WI38 (cell line): ENCODE measurements at regions not wholly inside any gene's neighbourhood (a gene's known extent, or its start where the extent isn't known, plus 50 kb on each side); places are given as distances from the start of the nearest gene placed in this dataset.

Experiments used
- H3K4me3 ChIP-seq: 2 replicates; pipeline ENCODE4 v1.5.1; 2011; ENCODE audit warnings: low read depth, mild to moderate bottlenecking, control low read depth, low read length
- TF ChIP-seq, protein P1 (sequence below): IDR thresholded peaks from 2 replicates; pipeline ENCODE4 v1.5.1; 2012; ENCODE audit warnings: low read depth, mild to moderate bottlenecking, control low read depth, low read length

DNA sequence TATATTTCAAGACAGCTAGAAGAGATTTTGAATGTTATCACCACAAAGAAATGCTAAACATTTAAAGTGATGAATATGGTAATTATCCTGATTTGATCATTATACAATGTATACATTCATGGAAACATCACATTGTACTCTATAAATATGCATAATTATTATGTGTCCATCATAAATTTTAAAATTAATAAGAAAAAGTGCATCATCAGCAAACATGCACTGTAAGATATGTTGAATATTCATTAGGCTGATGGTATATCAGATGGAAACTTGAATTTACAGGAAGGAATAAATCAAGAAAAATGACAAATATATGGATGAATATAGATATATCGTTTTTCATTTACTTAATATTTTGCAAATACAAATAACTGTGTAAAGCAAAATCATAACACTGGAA, 812.1 kb upstream of the INTU start:
- TF ChIP-seq, protein P1, sequence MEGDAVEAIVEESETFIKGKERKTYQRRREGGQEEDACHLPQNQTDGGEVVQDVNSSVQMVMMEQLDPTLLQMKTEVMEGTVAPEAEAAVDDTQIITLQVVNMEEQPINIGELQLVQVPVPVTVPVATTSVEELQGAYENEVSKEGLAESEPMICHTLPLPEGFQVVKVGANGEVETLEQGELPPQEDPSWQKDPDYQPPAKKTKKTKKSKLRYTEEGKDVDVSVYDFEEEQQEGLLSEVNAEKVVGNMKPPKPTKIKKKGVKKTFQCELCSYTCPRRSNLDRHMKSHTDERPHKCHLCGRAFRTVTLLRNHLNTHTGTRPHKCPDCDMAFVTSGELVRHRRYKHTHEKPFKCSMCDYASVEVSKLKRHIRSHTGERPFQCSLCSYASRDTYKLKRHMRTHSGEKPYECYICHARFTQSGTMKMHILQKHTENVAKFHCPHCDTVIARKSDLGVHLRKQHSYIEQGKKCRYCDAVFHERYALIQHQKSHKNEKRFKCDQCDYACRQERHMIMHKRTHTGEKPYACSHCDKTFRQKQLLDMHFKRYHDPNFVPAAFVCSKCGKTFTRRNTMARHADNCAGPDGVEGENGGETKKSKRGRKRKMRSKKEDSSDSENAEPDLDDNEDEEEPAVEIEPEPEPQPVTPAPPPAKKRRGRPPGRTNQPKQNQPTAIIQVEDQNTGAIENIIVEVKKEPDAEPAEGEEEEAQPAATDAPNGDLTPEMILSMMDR = no peak
- H3K4me3 ChIP-seq = no peak overlapping the region

DNA sequence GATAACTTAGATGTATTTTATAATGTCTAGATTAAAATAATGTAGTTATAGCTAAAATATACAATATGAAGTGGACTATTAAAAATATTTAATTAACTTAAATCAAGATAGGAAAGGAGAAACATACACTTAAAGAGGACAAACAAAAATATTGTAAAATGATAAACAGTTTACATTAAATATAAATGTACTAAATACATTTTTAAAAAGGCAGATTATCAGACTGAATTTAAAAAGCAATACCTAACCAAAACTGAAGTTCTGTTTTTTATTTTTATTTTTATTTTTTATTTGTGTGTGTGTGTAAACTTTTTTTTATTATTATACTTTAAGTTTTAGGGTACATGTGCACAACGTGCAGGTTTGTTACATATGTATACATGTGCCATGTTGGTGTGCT, 811.6 kb upstream of the INTU start:
- H3K4me3 ChIP-seq = no peak overlapping the region
- TF ChIP-seq, protein P1 = no peak

DNA sequence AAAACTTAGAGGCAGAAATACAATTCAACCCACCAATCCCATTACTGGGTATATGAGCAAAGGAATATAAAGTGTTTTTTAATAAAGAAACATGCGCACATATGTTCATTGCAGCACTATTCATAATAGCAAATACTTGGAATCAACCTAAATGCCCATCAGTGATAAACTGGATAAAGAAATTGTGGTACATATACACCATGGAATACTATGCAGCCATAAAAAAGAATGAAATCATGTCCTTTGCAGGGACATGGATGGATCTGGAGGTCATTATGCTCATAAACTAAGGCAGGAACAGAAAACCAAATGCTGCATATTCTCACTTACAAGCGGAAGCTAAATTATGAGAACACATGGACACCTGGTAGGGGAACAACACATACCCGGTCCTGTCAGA, 807.7 kb upstream of the INTU start:
- TF ChIP-seq, protein P1 = no peak
- H3K4me3 ChIP-seq = no peak overlapping the region

DNA sequence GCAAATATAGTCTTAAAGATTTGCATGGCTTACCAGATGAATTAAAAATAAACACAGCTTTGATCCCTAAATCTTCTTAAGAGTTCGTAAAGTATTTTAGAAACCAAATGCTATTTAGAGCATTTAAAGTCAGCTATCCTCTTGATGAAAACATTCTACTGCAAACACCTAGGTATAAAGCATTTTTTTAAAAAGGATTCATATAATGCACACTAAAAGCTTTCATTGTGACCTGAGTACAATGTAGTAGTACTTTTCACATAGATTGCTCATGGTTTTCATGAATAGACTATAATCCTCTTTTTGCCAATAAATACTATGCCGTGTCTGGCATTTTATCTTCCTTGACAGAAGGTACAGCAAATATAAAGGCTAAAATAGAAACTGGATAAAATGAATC, 805.1 kb upstream of the INTU start:
- TF ChIP-seq, protein P1 = no peak
- no peak overlapping the region for H3K4me3 ChIP-seq

DNA sequence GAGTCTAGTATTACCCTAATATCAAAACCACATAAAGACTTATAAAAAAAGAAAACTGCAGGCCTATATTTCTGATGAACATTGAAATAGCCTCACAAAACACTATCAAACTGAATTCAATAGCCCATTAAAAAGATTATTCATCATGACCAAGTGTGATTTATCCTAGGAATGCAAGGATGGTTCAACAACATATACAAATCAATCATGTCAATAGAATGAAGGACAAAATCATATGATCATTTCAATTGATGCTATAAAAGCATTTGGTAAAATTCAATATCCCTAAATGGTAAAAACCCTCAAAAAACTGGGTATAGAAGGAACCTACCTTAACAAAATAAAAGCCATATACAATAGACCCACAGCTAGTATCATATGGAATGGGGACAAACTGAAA, 797.9 kb upstream of the INTU start:
- no peak overlapping the region for H3K4me3 ChIP-seq
- TF ChIP-seq, protein P1 = no peak

DNA sequence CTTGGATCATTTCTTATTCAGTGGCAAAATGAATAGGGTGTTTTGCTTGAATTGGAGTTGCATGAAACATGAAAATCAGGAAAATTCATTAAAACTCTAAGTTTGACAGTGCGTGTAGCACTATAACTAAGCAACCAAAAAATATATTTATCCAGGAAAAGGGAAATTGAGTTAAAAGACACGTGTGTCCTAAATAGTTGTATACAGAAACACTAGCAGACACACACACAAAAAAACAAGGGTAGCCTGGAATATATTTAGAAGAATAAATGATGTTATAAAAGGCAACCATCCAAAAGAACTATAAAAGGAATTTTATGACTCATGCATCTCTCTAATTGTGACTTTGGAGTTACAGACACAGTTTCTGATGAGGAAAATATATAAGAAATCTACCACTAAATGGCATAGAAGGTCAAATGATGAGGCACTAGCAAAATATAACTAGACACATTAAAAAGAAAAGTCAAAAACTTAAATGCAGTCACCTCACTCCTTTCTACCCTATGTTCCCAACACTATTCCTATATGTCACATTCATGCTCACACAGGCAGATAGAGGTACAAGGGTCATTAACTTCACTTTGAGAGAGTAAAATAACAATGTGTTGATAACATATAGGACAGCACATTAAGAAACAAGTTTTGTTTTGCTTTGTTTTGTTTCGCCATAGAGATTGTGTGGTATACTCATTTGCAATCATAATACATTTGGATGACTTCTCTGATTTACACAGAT, 793.6 kb upstream of the INTU start:
- no peak overlapping the region for H3K4me3 ChIP-seq
- TF ChIP-seq, protein P1 = no peak

DNA sequence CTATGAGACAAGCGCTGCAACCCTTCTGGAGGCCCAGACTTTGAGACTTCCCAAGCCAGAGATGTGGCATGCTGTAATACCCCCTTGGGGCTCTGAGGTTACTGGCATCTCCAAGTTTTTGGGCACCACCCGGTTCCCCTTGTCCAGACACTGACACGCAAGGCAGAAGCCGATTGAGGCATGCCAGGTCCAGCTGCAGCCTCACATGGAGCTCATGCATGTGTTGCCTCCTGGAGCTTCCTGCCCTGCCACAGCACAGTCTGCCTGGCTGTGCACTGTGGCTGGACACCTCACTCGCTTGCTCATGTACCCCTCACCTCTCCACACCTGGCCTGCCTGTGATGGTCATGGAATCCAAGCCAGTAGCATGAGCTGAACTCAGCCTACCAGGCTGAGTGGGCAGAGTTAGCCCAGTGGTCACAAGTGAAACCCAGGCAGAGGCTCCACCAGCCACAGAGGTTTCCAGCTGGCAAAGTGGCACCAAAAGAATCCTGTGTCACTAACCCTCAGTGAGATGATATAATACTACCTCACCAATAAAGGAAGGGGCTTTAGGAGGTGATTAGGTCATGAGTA, 789.2 kb upstream of the INTU start:
- TF ChIP-seq, protein P1 = no peak

More for the DNA sequence above, 789.2 kb upstream of the INTU start:
- H3K4me3 ChIP-seq = no peak overlapping the region
